ENCODE measurements at regions not wholly inside any gene's neighbourhood (a gene's known extent, or its start where the extent isn't known, plus 50 kb on each side); places are given as distances from the start of the nearest gene placed in this dataset.

- Histone ChIP-seq H3K27ac (ENCODE audit: insufficient read depth, low read length) (no peak overlapping the region), H3K9ac (ENCODE audit: low read depth, low read length) (no peak overlapping the region), H3K18ac (ENCODE audit: low read depth, low read length) (no peak overlapping the region), H4K5ac (ENCODE audit: low read depth, low read length) (no peak overlapping the region), H3K9me1 (ENCODE audit: insufficient read depth, low read length) (no peaks in the 10 kb centered on the region), H3K4me2 (ENCODE audit: low read depth, low read length) (no peak overlapping the region), H3K79me1 (ENCODE audit: low read depth in 1 of 2, low read length in 2 of 2) (no peaks in the 10 kb centered on the region), H3K14ac (replicated peaks; ENCODE audit: low read depth, low read length) (no peak overlapping the region), H3K56ac (ENCODE audit: extremely low read depth, insufficient read depth, low read length) (no peak overlapping the region), H2BK120ac (ENCODE audit: low read depth, low read length) (no peak overlapping the region), H3K4me3 (ENCODE audit: insufficient read depth, low read depth, low read length) (no peak overlapping the region), H2BK15ac (ENCODE audit: low read depth, low read length) (no peak overlapping the region), H4K20me1 (ENCODE audit: insufficient read depth, low read length) (no peaks in the 10 kb centered on the region), H3K4me1 (ENCODE audit: control insufficient read depth, insufficient read depth, low read length) (no peaks in the 10 kb centered on the region), H3K4ac (ENCODE audit: low read depth, low read length) (no peak overlapping the region), H3K27me3 (ENCODE audit: control insufficient read depth, insufficient read depth, low read length) (peaks cover 39% of the 10 kb centered on the region), H2AK5ac (ENCODE audit: low read depth, low read length) (no peak overlapping the region), H4K8ac (ENCODE audit: low read depth in 2 of 2, low read length in 2 of 2) (no peak overlapping the region), H3K36me3 (ENCODE audit: control insufficient read depth, insufficient read depth, low read length) (no peaks in the 10 kb centered on the region), H2AK9ac (replicated peaks; ENCODE audit: low read depth, low read length, poor library complexity) (no peak overlapping the region), H4K91ac (ENCODE audit: insufficient read depth, low read depth, low read length) (no peak overlapping the region), H2BK20ac (ENCODE audit: low read depth, low read length) (no peak overlapping the region), H3K9me3 (ENCODE audit: control insufficient read depth, insufficient read depth, low read length) (no peaks in the 10 kb centered on the region), H3K23ac (ENCODE audit: low read depth, low read length) (no peak overlapping the region), H2BK5ac (ENCODE audit: low read depth, low read length, poor library complexity, severe bottlenecking) (no peak overlapping the region), H2AFZ (replicated peaks; ENCODE audit: low read length, poor library complexity) (no peak overlapping the region)
- CTCF ChIA-PET = no interaction called here
- ATAC-seq (ENCODE audit: low read depth) (no peak), DNase-seq (no peak)
- in situ Hi-C loops (cut with MboI; ENCODE audit: low sequenced_read_pairs) (no loop called here), intact Hi-C loops (cut with micrococcal nuclease) (no loop called here), dilution Hi-C loops (cut with HindIII; ENCODE audit: low sequenced_read_pairs, unreplicated experiment) (no loop called here)
- TF ChIP-seq MAFK (IDR thresholded peaks at IDR 0.05; ENCODE audit: low read depth, low read length) (no peak), RAD21 (IDR thresholded peaks at IDR 0.05; ENCODE audit: low read length) (no peak), MAZ (IDR thresholded peaks at IDR 0.05; ENCODE audit: borderline replicate concordance, low read depth, low read length) (no peak), RCOR1 (IDR thresholded peaks at IDR 0.05; ENCODE audit: insufficient replicate concordance, low read length) (no peak), USF2 (IDR thresholded peaks at IDR 0.05; ENCODE audit: low read depth, low read length) (no peak)
- BruUV-seq (replicated peaks) = no TSS peak
- POLR2A ChIA-PET (ENCODE audit: unreplicated experiment) = no interaction called here
- 33% methylated on average over 1 of the region's 6 CpGs; no CpG with 5 or more reads in 1 of the 2 experiments for WGBS, 2 experiments (ENCODE audit: extremely low coverage in 2 of 2, insufficient read length in 1 of 2)
These were observed 87.9 kb upstream of the CLPB start for GRCh38 chr11:72522186-72522585.

All from IMR-90 (cell line).